Endodermal cell (in vitro differentiated cells): ENCODE measurements at regions not wholly inside any gene's neighbourhood (a gene's known extent, or its start where the extent isn't known, plus 50 kb on each side); places are given as distances from the start of the nearest gene placed in this dataset.

ENCODE experiments used
- DNase-seq: peaks from one replicate; pipeline ENCODE4 v3.0.0-alpha.2; 2017
- H3K27ac ChIP-seq: 2 replicates; pipeline ENCODE4 v1.5.1; 2013; ENCODE audit warnings: mild to moderate bottlenecking, low read depth, low read length, moderate library complexity
- H3K27me3 ChIP-seq: 2 replicates; pipeline ENCODE4 v1.6.1; 2013; ENCODE audit warnings: mild to moderate bottlenecking, low read length, moderate library complexity; ENCODE audit not compliant: insufficient read depth, control insufficient read depth, poor library complexity, severe bottlenecking
- H3K36me3 ChIP-seq: 2 replicates; pipeline ENCODE4 v1.7.0; 2013; ENCODE audit warnings: mild to moderate bottlenecking, low read length, moderate library complexity; ENCODE audit not compliant: control insufficient read depth, insufficient read depth
- H3K4me1 ChIP-seq: one replicate; pipeline ENCODE4 v1.7.0; 2013; ENCODE audit warnings: low read length; ENCODE audit not compliant: control insufficient read depth, insufficient read depth
- H3K4me3 ChIP-seq: 2 replicates; pipeline ENCODE4 v1.5.1; 2013; ENCODE audit warnings: mild to moderate bottlenecking, low read length, moderate library complexity
- H3K9ac ChIP-seq: 2 replicates; pipeline ENCODE4 v1.6.1; 2013; ENCODE audit warnings: mild to moderate bottlenecking, low read length, moderate library complexity; ENCODE audit not compliant: poor library complexity, severe bottlenecking; ENCODE audit errors: extremely low read depth
- H3K9me3 ChIP-seq: 2 replicates; pipeline ENCODE4 v1.6.1; 2013; ENCODE audit warnings: mild to moderate bottlenecking, low read length, moderate library complexity; ENCODE audit not compliant: control insufficient read depth
- H3K27ac Mint-ChIP-seq: 2 replicates; pipeline ENCODE4 v1.8.0; 2020; ENCODE audit warnings: mixed read lengths
- H3K27me3 Mint-ChIP-seq: 2 replicates; pipeline ENCODE4 v1.8.0; 2021; ENCODE audit warnings: mild to moderate bottlenecking, mixed read lengths; ENCODE audit not compliant: insufficient read depth
- H3K36me3 Mint-ChIP-seq: 2 replicates; pipeline ENCODE4 v1.8.0; 2020; ENCODE audit warnings: low read depth, mixed read lengths
- H3K4me1 Mint-ChIP-seq: 2 replicates; pipeline ENCODE4 v1.8.0; 2020; ENCODE audit warnings: mixed read lengths
- H3K4me3 Mint-ChIP-seq: 2 replicates; pipeline ENCODE4 v1.8.0; 2020; ENCODE audit warnings: mild to moderate bottlenecking, moderate library complexity, mixed read lengths
- H3K9me3 Mint-ChIP-seq: 2 replicates; pipeline ENCODE4 v1.8.0; 2020; ENCODE audit warnings: mild to moderate bottlenecking, mixed read lengths
- WGBS, 2 experiments: methylation state at CpG; one replicate each; pipeline versions ENCODE4 v1.1.5 to v1.1.7; 2013; ENCODE audit warnings: missing lambda C conversion rate in 2 of 2, mixed read lengths in 1 of 2; ENCODE audit not compliant: insufficient coverage in 1 of 2, insufficient read length in 1 of 2; 5-methylcytosine and 5-hydroxymethylcytosine counted together
- TF ChIP-seq, protein P1 (sequence below): fragments of 200-600 bp; sonication (generic); conservative IDR thresholded peaks from 2 replicates; pipeline ENCODE4 v1.5.0; 2021; ENCODE audit warnings: antibody characterized with exemption, mild to moderate bottlenecking

DNA sequence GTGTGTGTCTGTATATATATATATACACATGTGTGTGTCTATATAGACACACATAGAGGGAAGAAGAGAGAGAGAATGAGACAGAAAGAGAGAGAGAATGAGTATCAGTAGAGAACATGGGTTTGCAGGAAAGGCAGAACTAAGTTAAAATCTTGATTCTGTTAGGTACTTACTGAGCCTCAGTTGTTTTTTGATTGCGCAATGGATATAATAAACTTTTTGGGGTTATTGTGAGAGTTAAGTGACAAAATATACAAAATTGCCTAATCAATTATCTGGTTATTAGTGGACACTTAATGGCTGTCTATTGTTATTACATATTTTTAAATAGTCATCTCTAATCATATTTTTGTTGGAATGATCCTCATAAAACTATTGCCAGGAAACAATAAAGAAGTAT, 169.0 kb downstream of the ETNK1 start:
- peaks cover 38% of the 10 kb centered on the region for H3K36me3 ChIP-seq
- H3K9me3 ChIP-seq = peaks cover under 1% of the 10 kb centered on the region
- H3K36me3 Mint-ChIP-seq = peaks cover 19% of the 10 kb centered on the region
- H3K27me3 Mint-ChIP-seq = no peaks in the 10 kb centered on the region
- no peak overlapping the region for H3K4me3 Mint-ChIP-seq
- no peak overlapping the region for H3K9ac ChIP-seq
- no peaks in the 10 kb centered on the region for H3K4me1 ChIP-seq
- peaks cover 17% of the 10 kb centered on the region for H3K4me1 Mint-ChIP-seq
- WGBS, 2 experiments = 100% methylated on average over 1 of the region's 1 CpG; no CpG with 5 or more reads in 1 of the 2 experiments
- H3K27me3 ChIP-seq = no peaks in the 10 kb centered on the region
- H3K4me3 ChIP-seq = no peak overlapping the region
- no peak for DNase-seq
- H3K27ac Mint-ChIP-seq = no peak overlapping the region
- H3K9me3 Mint-ChIP-seq = no peaks in the 10 kb centered on the region
- no peak overlapping the region for H3K27ac ChIP-seq
- TF ChIP-seq, protein P1, sequence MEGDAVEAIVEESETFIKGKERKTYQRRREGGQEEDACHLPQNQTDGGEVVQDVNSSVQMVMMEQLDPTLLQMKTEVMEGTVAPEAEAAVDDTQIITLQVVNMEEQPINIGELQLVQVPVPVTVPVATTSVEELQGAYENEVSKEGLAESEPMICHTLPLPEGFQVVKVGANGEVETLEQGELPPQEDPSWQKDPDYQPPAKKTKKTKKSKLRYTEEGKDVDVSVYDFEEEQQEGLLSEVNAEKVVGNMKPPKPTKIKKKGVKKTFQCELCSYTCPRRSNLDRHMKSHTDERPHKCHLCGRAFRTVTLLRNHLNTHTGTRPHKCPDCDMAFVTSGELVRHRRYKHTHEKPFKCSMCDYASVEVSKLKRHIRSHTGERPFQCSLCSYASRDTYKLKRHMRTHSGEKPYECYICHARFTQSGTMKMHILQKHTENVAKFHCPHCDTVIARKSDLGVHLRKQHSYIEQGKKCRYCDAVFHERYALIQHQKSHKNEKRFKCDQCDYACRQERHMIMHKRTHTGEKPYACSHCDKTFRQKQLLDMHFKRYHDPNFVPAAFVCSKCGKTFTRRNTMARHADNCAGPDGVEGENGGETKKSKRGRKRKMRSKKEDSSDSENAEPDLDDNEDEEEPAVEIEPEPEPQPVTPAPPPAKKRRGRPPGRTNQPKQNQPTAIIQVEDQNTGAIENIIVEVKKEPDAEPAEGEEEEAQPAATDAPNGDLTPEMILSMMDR = no peak

DNA sequence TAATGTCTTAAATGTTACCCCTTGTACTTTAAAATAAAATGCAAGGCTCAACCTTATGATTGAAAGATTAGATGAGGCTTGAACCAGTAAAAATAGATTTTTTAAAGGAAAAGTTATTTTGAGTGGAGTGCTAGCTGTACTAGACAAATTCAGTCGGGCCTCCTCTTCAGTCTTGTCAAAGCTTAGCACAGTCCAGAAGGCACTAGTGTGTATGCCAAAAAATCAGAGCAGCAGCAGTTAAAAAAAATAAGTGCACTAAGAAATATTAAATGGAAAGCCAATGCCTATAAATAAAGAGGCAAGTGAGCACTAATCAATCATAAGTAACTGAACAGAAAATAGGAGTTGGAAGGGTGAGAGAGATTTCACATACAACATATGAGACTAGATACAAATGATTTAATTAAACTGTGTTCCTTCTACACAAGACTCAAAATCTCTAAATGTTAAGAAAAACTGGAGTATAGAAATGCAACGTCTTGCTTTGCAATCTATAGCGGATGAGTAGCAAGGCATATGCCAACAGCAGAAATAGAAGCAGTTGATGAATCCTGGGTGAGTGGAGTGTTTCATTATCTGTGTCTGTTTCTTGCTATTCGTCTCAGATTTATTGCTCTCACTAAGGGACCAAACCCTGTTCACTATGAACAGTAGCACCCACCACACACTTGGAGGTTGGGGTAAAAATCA, 172.1 kb downstream of the ETNK1 start:
- Mint-ChIP-seq H3K27ac (no peak overlapping the region), H3K4me3 (no peak overlapping the region), H3K27me3 (no peaks in the 10 kb centered on the region), H3K4me1 (peaks cover 36% of the 10 kb centered on the region), H3K36me3 (peaks cover 17% of the 10 kb centered on the region), H3K9me3 (no peaks in the 10 kb centered on the region)
- no peak for DNase-seq
- no peaks in the 10 kb centered on the region for H3K9me3 ChIP-seq
- H3K36me3 ChIP-seq = peaks cover 31% of the 10 kb centered on the region
- no peak overlapping the region for H3K27ac ChIP-seq
- H3K9ac ChIP-seq = no peak overlapping the region
- H3K4me3 ChIP-seq = no peak overlapping the region
- 92 to 97% methylated on average over 3 of the region's 4 CpGs for WGBS, 2 experiments
- H3K4me1 ChIP-seq = no peaks in the 10 kb centered on the region
- H3K27me3 ChIP-seq = no peaks in the 10 kb centered on the region
- TF ChIP-seq, protein P1 = no peak

DNA sequence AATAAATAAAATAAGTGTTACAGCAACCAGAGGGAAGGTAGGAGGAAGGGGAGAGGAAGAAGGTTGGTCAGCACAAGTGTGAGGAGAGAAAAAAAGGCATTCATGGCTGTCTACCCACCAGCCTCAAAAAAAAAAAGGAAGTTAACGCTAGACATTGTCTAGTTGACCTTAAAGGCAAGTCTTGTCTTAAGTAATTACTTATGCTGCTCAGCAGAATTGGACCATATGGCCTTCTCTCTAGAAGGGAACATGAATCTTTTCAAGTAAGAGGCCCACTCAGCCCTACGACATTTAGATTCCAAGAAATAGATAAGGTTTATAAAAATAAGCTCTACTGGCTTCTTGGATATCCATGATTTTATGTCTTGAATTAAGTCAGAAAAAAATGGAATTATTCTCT, 172.7 kb downstream of the ETNK1 start:
- H3K27me3 Mint-ChIP-seq = no peaks in the 10 kb centered on the region
- 100% methylated on average over 2 of the region's 2 CpGs; no CpG with 5 or more reads in 1 of the 2 experiments for WGBS, 2 experiments

More for the DNA sequence above, 172.7 kb downstream of the ETNK1 start:
- Histone ChIP-seq H3K4me3 (no peak overlapping the region), H3K36me3 (peaks cover 31% of the 10 kb centered on the region), H3K27ac (no peak overlapping the region), H3K9ac (no peak overlapping the region), H3K27me3 (no peaks in the 10 kb centered on the region), H3K4me1 (no peaks in the 10 kb centered on the region), H3K9me3 (no peaks in the 10 kb centered on the region)
- peaks cover 41% of the 10 kb centered on the region for H3K4me1 Mint-ChIP-seq
- no peaks in the 10 kb centered on the region for H3K9me3 Mint-ChIP-seq
- TF ChIP-seq, protein P1 = no peak
- no peak for DNase-seq
- H3K36me3 Mint-ChIP-seq = peaks cover 14% of the 10 kb centered on the region
- no peak overlapping the region for H3K4me3 Mint-ChIP-seq
- H3K27ac Mint-ChIP-seq = no peak overlapping the region
